PC-9 (cell line): ENCODE measurements at regions not wholly inside any gene's neighbourhood (a gene's known extent, or its start where the extent isn't known, plus 50 kb on each side); places are given as distances from the start of the nearest gene placed in this dataset.

Source experiments
- BruUV-seq: library from RNA; stranded (reverse); fragments of 400-500 nt; replicated peaks from 2 replicates; lab custom pipeline; 2021; lab: Mats Ljungman, UMichigan
- CTCF ChIA-PET: fragments of 300-600 bp; sonication (Branson Sonifier 250); formaldehyde crosslinking; loops from one replicate; lab custom pipeline; 2022; ENCODE audit warnings: antibody characterized with exemption; lab: Charles Lee
- POLR2A ChIA-PET: fragments of 300-600 bp; sonication (Branson Sonifier 250); formaldehyde crosslinking; loops from one replicate; lab custom pipeline; 2022; ENCODE audit warnings: antibody characterized with exemption; ENCODE audit not compliant: unreplicated experiment; lab: Charles Lee
- DNase-seq, 2 experiments: peaks; one replicate each; pipeline versions ENCODE4 v3.0.0 to v3.0.0-alpha.2; 2015 to 2022; ENCODE audit warnings: mixed read lengths in 1 of 2
- H2AFZ ChIP-seq: fragments of 200-600 bp; sonication (generic); 2 replicates; pipeline ENCODE4 v1.8.1; 2017; ENCODE audit warnings: antibody characterized with exemption
- H3F3A ChIP-seq: fragments of 200-600 bp; sonication (generic); 2 replicates; pipeline ENCODE4 v1.8.1; 2017; ENCODE audit warnings: antibody characterized with exemption, mild to moderate bottlenecking, low read depth; ENCODE audit not compliant: insufficient read depth
- H3K27ac ChIP-seq: fragments of 200-600 bp; sonication (generic); 2 replicates; pipeline ENCODE4 v1.6.1; 2016; ENCODE audit warnings: mixed run types
- H3K27me3 ChIP-seq: fragments of 200-600 bp; sonication (generic); 2 replicates; pipeline ENCODE4 v1.6.1; 2016; ENCODE audit warnings: low read depth, mixed run types; ENCODE audit not compliant: insufficient read depth
- H3K36me3 ChIP-seq: fragments of 200-600 bp; sonication (generic); 2 replicates; pipeline ENCODE4 v1.6.1; 2016; ENCODE audit warnings: low read depth, mixed run types
- H3K4me1 ChIP-seq: fragments of 200-600 bp; sonication (generic); replicated peaks from 2 replicates; pipeline ENCODE4 v1.6.1; 2016; ENCODE audit warnings: mixed run types; ENCODE audit not compliant: insufficient read depth
- H3K4me2 ChIP-seq: fragments of 200-600 bp; sonication (generic); 2 replicates; pipeline ENCODE4 v1.6.1; 2017; ENCODE audit warnings: mixed run types
- H3K4me3 ChIP-seq: fragments of 200-600 bp; sonication (generic); 2 replicates; pipeline ENCODE4 v1.6.1; 2016; ENCODE audit warnings: mixed run types
- H3K79me2 ChIP-seq: fragments of 200-600 bp; sonication (generic); 2 replicates; pipeline ENCODE4 v1.6.1; 2017; ENCODE audit warnings: low read depth, mixed run types
- H3K9me2 ChIP-seq: fragments of 200-600 bp; sonication (generic); 2 replicates; pipeline ENCODE4 v1.8.1; 2017; ENCODE audit warnings: mild to moderate bottlenecking; ENCODE audit not compliant: insufficient read depth
- H3K9me3 ChIP-seq: fragments of 200-600 bp; sonication (generic); 2 replicates; pipeline ENCODE4 v1.8.1; 2016; ENCODE audit warnings: low read depth; ENCODE audit not compliant: insufficient read depth
- H4K20me1 ChIP-seq: fragments of 200-600 bp; sonication (generic); 2 replicates; pipeline ENCODE4 v1.8.1; 2017; ENCODE audit not compliant: insufficient read depth
- CTCF ChIP-seq: fragments of 200-600 bp; sonication (generic); conservative IDR thresholded peaks from 2 replicates; pipeline ENCODE4 v1.6.1; 2017; ENCODE audit warnings: mixed run types, antibody characterized with exemption, mild to moderate bottlenecking, moderate library complexity
- EZH2 ChIP-seq: fragments of 200-600 bp; sonication (generic); IDR thresholded peaks from 2 replicates; pipeline ENCODE4 v1.8.0; 2017; ENCODE audit warnings: antibody characterized with exemption, low read depth
- intact Hi-C: fragments of 100-400 bp; cut with micrococcal nuclease; formaldehyde crosslinking; loops from one replicate; pipeline ENCODE4 v1.10.0; 2022; ENCODE audit not compliant: unreplicated experiment

DNA sequence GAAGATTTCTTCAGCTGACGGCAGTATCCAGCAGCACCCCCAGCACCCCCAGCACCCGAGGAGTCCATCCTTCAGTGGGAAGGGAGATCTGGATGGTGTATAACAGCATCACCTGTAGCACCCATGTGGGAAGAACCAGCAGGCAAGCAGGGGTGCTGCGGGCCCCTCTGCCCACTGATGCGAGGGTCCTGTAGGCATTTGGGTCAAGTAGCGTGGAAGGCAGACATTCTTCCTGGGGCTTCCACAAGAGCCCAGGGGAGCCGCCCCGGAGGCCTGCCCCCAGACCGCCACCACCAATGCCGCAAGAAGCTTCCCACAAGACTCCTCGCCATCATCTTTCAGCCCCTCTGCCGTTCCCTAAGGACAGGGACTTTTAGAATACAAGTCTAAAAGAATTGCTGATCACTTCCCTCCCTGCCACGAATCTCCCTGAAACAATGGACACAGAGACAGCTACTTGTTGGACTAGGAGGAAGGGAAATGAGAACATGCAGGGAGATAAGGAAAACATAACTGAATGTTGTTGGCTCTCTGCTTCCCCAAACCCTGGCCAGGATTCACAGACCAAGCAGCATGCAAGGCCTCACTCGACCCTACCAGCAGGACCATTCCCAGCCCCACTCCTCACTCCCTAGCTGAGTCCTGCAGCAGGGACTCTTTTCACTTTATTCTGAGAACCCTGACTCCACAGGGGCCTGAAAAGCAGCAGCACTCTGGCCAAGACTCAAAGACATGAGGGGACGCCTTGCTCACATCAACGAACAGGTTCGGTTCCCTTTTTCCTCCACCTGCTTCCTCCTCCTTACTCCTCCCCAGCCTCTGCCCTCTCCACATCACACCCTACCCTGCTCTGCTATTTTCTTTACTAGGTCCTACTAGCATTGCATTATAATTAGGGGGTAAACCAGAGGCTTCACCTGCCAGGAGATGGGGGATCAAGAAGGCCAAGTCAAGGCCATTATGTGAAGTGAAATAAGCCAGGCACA, 164.5 kb downstream of the HERPUD2 start:
- Histone ChIP-seq H3K27ac (no peak overlapping the region), H3K4me1 (0 out of 2 replicates have a peak, but pooled peaks cover 9% of the 10 kb centered on the region), H3K9me2 (no peaks in the 10 kb centered on the region), H3K79me2 (no peaks in the 10 kb centered on the region), H3K4me3 (no peak overlapping the region), H2AFZ (no peak overlapping the region), H4K20me1 (no peaks in the 10 kb centered on the region), H3K4me2 (no peak overlapping the region), H3K27me3 (no peaks in the 10 kb centered on the region), H3F3A (no peaks in the 10 kb centered on the region), H3K9me3 (0 out of 2 replicates have a peak, but pooled peaks cover 4% of the 10 kb centered on the region), H3K36me3 (no peaks in the 10 kb centered on the region)
- POLR2A ChIA-PET, result no interaction called here
- CTCF ChIA-PET, result no interaction called here
- no peak for DNase-seq
- intact Hi-C loops, result loop anchor here (10.0 kb wide), 1 partner anchor 486 kb away; no protein-coding TSS in a partner anchor
- no TSS peak for BruUV-seq
- TF ChIP-seq EZH2 (no peak), CTCF (no peak)

DNA sequence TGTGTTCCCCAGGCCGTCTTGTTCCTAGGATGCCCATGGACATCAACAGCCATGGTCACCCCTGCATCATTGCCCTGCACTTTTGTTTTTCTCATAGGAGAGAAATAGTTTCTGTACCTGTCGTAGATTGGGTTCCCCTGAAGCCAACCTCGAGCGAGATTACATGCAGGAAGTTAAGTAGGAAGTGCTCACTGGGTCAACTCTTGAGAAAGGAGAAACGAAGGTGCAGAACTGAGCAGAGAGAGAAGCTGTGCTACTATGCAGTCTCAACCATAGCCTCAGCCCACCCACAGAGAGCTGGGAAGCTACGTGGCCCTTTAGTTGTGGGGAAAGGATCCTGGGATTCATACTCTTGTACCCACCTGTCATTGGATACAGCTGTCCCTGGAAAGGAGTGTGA, 165.2 kb downstream of the HERPUD2 start:
- TF ChIP-seq EZH2, result no peak
- no peak for TF ChIP-seq CTCF
- no TSS peak for BruUV-seq
- Histone ChIP-seq H3K9me3 (0 out of 2 replicates have a peak, but pooled peaks cover 4% of the 10 kb centered on the region), H3K36me3 (no peaks in the 10 kb centered on the region), H3K4me3 (no peak overlapping the region), H3F3A (no peaks in the 10 kb centered on the region), H2AFZ (no peak overlapping the region), H3K27ac (no peak overlapping the region), H4K20me1 (no peaks in the 10 kb centered on the region), H3K79me2 (no peaks in the 10 kb centered on the region), H3K27me3 (no peaks in the 10 kb centered on the region), H3K4me1 (peaks cover 14% of the 10 kb centered on the region), H3K9me2 (no peaks in the 10 kb centered on the region), H3K4me2 (no peak overlapping the region)
- ChIA-PET CTCF (no interaction called here), POLR2A (no interaction called here)
- intact Hi-C loops, result loop anchor here (10.0 kb wide), 1 partner anchor 485 kb away; no protein-coding TSS in a partner anchor
- no peak for DNase-seq

DNA sequence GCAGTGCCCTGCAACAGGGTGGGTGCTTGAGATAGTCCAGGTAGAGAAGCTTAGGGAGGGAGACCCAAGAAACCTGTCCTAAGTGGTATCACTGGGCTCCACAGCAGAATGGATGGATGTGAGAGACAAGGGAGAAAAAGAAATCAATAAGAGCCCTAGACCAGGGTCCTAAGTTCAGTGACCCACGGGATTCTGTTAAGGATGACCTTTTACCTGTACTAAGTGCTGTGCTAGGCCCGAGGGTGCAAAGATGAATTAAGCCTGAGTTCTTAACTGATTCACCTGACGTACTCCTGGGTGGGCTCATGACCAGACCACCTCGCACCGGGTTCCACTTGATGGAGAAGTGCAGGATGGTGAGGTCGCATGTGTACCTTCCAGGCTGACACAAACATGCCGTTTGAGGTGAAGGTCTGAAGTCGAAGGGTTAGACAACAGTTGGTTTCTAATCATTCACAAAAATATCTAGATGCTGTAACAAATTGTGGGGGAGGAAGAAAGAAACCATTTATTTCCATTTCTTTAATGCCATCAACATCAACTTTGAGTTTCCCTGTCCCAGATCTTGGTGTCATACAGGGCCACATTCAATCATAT, 166.5 kb downstream of the HERPUD2 start:
- H4K20me1 ChIP-seq, result no peaks in the 10 kb centered on the region
- H3K27me3 ChIP-seq, result no peaks in the 10 kb centered on the region
- ChIA-PET CTCF (no interaction called here), POLR2A (no interaction called here)
- H3K27ac ChIP-seq, result no peak overlapping the region
- no peak overlapping the region for H3K4me2 ChIP-seq
- peaks cover 10% of the 10 kb centered on the region for H3F3A ChIP-seq
- intact Hi-C loops, result no loop called here
- no peak overlapping the region for H2AFZ ChIP-seq
- no TSS peak for BruUV-seq
- no peak for TF ChIP-seq EZH2
- no peak for TF ChIP-seq CTCF
- H3K4me1 ChIP-seq, result peaks cover 26% of the 10 kb centered on the region
- H3K4me3 ChIP-seq, result no peak overlapping the region
- H3K9me2 ChIP-seq, result no peaks in the 10 kb centered on the region
- H3K79me2 ChIP-seq, result no peaks in the 10 kb centered on the region
- 0 out of 2 replicates have a peak, but pooled peaks cover 4% of the 10 kb centered on the region for H3K9me3 ChIP-seq
- H3K36me3 ChIP-seq, result no peaks in the 10 kb centered on the region
- no peak for DNase-seq
